NCI-H345 treated with DMSO at 0.1 percent for 48 hours (cell line): ENCODE measurements at regions not wholly inside any gene's neighbourhood (a gene's known extent, or its start where the extent isn't known, plus 50 kb on each side); places are given as distances from the start of the nearest gene placed in this dataset.

Source experiments
- DNase-seq: peaks from one replicate; lab custom pipeline; 2025; ENCODE audit not compliant: unreplicated experiment; lab: John Stamatoyannopoulos, UW

GRCh38 chr5:88954511-88954910, 71.5 kb upstream of the MEF2C start:
- DNase-seq: no peak

- peak; percentile 52 for DNase-seq
Measured at GRCh38 chr5:88952996-88953643, 70.1 kb upstream of the MEF2C start.

GRCh38 chr5:88952344-88952743, 69.4 kb upstream of the MEF2C start:
- DNase-seq: peak; percentile 84

GRCh38 chr5:88951457-88951856, 68.5 kb upstream of the MEF2C start:
- no peak for DNase-seq

- peak; percentile 62 for DNase-seq
Measured at GRCh38 chr5:88948746-88949600, 66.0 kb upstream of the MEF2C start.

- no peak for DNase-seq
Measured at GRCh38 chr5:88944751-88945531, 62.0 kb upstream of the MEF2C start.

- DNase-seq: no peak
Measured at GRCh38 chr5:88941581-88941980, 58.6 kb upstream of the MEF2C start.

GRCh38 chr5:88940713-88941112, 57.7 kb upstream of the MEF2C start:
- DNase-seq: no peak

- DNase-seq: no peak
Measured at GRCh38 chr5:88939300-88939699, 56.3 kb upstream of the MEF2C start.

- DNase-seq: no peak
Measured at GRCh38 chr5:88938488-88938887, 55.5 kb upstream of the MEF2C start.

GRCh38 chr5:88937406-88937805, 54.4 kb upstream of the MEF2C start:
- DNase-seq: no peak

GRCh38 chr5:88934439-88934838, 51.5 kb upstream of the MEF2C start:
- no peak for DNase-seq
